ENCODE measurements at regions not wholly inside any gene's neighbourhood (a gene's known extent, or its start where the extent isn't known, plus 50 kb on each side); places are given as distances from the start of the nearest gene placed in this dataset.
"Not testable (repeated sequence)": the region's sequence is repeated elsewhere in the genome, so short reads cannot be mapped to it uniquely, and the experiment has no call there.

GRCh38 chr2:40700231-40700954 is 248.5 kb upstream of the SLC8A1 start:
- no peak for DNase-seq

GRCh38 chr2:40712197-40712894 is 260.5 kb upstream of the SLC8A1 start:
- DNase-seq: not testable (repeated sequence)

DNA sequence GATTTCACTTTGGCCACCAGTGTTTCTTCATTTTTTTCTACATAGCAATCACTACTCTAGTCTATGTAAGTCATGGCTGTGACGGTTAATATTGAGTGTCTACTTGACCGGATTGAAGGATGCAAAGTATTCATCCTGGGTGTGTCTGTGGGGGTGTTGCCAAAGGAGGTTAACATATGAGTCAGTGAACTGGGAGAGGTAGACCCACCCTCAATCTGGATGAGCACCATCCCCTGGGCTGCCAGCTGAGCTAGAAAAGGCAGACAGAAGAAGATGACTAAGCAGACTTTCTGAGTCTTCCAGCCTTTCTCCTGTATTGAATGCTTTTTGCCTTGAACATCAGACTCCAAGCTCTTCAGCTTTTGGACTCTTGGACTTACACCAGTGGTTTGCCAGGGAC is 265.0 kb upstream of the SLC8A1 start:
- no peak for DNase-seq

GRCh38 chr2:40719414-40719813 is 267.5 kb upstream of the SLC8A1 start:
- no peak for DNase-seq

- no peak for DNase-seq
Observed at GRCh38 chr2:40721595-40721994, 269.7 kb upstream of the SLC8A1 start.

DNA sequence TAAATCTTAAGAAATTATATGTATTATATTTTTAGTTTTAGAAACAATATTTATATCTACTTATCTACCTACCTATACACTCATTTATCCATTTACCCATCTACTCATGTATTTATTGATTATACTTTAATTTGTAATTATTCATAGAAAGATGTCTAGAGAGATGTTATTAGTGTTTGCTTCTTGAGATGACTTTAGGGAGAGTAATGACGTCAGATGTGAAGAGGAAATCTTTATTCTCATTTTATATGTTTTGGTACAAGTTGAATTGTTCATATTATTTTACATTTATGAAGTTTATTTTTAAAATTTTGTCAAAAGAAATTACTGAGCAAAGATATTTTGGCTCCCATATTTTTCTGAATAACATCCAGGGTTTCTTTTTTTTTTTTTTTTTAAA is 271.3 kb upstream of the SLC8A1 start:
- DNase-seq: no peak

DNA sequence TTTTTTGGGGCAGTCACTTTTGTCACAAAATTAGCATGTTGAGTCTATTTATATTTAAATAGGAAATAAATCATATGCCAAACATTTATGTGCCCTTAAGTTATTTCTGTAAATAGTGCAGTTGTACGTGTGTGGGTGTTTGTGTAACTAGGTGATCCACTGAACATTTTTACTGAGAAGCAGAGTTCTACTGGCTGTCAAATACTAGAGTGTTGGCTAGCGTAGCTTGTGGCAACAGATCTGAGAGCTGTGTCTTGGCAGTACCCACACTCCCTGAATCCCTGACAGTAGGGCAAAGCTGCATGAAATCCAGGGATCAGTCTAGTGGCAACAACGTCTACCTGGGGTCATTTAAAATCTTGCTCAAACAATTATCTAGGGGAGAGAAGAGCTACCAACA is 273.1 kb upstream of the SLC8A1 start:
- DNase-seq: no peak

- DNase-seq: no peak
Observed at GRCh38 chr2:40725950-40726349, 274.1 kb upstream of the SLC8A1 start.

DNA sequence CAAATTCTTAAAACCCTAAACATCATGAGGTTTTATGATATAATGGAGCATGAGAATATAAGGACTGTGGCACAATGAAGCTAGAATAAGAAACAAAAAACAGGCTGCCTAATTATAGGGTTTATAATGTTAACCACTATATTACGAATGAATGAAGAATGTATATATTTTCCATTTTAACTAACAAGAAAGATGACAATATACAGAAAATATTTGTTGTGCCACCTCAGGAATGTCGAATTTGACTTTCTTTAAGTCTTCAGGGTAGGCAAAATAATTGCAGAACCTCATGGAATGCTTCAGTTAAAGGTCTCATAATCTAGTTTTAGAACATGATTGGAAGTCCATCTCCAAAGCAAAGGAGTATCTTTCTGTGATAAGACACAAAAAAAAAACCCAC is 282.9 kb upstream of the SLC8A1 start:
- no peak for DNase-seq

GRCh38 chr2:40737180-40737579 is 285.3 kb upstream of the SLC8A1 start:
- no peak for DNase-seq

DNA sequence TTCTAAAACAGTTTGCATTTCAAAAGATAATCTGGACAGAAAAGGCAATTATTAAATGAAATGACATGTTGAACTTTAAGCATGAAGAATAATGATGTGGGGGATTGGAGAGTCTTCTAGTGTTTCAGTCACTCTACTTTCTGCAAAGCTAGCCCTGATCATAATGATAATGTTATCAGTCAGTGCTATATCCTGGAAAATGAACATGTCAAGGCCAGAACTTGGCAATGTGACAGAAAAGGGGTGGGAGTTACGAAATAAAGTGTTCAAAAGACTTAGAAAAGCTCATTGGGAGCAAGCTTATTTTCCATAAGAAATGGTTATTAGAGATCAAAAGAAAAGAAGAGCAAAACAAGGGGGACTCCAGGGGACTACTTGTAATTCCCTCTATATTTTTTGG is 288.5 kb upstream of the SLC8A1 start:
- DNase-seq: no peak

GRCh38 chr2:40741532-40741931 is 289.6 kb upstream of the SLC8A1 start:
- DNase-seq: no peak

- no peak for DNase-seq
Observed at GRCh38 chr2:40746191-40746590, 294.3 kb upstream of the SLC8A1 start.

- DNase-seq: no peak
Observed at GRCh38 chr2:40751981-40752380, 300.1 kb upstream of the SLC8A1 start.

GRCh38 chr2:40752796-40753195 is 300.9 kb upstream of the SLC8A1 start:
- no peak for DNase-seq

DNA sequence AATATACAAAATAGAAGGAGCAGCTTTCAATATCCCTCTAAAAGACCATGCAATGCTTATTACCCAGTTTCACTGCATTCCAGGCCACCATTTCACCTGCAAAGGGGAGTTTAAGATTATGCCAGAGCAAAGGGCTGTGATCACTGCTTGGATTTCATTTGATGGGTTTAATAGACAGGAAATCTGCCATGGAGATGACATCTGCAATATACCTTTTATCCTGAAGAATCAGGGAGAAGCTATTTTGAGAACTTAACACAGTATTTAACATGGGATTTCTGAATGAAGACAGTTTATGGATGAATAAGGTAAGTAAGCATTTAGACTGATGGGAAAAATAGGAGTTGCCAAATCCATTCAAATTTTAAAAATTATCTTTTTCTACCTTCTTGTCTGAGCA is 303.0 kb upstream of the SLC8A1 start:
- no peak for DNase-seq

DNA sequence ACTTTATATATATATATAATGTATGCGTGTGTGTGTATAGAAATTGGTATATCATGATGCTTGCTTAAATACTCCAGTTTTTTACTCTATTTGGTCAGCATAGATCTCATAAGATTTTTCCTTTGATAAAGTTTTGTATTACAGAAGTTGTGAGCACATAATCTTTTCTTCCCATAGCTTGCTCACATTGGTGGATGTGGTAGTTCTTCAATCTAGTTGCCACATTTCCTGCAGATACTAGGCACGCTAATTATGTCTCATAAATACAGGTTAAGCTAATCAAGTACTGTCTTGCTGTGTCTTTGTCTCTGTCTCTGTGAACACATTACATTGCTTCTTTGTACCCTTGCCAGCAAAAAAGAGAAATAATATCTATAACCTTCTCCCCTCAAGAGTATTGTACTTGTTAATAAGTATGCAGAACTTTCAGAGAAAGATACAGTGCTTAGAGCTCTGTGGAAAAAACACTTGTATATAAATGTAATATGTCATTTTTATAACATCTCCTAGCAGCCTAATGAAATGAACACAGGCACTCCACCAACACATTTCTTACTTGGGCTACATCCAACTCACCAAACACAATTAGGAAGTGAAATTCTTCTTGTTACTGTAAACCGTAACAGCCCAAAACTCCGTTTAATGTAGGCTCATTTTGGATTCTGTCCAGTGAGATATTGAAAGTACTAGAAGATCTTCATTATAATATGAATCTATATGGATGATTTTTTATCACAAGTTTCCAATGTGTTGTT is 306.7 kb upstream of the SLC8A1 start:
- no peak for DNase-seq

DNA sequence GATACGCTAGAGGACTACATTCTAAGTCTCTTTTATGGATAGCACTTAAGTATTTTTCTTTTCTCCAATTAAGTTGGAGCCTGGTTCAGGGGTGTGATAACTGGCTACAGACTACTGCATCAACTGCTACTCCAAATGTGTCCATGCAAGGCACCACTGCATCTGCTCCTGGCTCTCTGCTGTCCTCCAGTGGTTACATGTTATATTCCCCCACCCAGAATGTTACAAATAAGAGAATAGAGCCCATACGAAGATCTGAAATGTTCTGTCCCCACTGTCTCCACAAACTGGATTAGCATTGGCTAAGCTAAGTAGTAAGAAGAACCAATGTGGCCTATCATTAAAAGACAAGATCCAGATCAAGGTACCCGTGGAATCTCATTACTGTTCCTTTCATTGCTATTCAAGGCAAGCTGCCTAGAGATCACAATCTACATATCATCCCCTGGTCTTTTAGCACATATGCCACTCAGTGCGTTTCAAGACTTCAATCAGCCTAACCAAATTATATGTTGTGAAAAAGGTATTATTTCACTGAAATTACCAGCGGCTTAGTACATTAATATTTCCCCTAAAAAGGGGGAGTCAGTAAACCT is 308.3 kb upstream of the SLC8A1 start:
- peak; percentile 53 for DNase-seq

DNA sequence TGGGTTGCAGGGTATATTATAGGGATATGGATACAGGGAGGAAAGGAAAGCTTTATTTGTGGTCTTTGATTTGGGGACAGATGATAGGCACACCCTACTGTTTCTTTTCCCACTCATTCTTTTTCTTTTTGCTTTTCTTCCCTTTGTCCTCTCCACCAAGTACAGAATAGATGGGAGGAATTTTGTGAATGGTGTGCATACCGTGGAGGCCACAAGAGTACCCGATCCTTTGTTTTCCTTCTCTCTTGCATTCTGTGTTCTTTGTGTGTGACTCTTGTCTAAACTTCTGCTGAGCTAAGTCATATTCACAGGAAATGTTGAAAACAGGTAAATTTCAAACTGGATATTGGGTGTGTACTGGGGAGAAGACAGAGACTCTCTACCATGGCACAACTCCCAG is 321.4 kb upstream of the SLC8A1 start:
- no peak for DNase-seq

- no peak for DNase-seq
Observed at GRCh38 chr2:40783704-40784103, 331.8 kb upstream of the SLC8A1 start.

GRCh38 chr2:40786636-40787035 is 334.7 kb upstream of the SLC8A1 start:
- no peak for DNase-seq

GRCh38 chr2:40797120-40797519 is 345.2 kb upstream of the SLC8A1 start:
- DNase-seq: no peak

GRCh38 chr2:40803900-40804299 is 352.0 kb upstream of the SLC8A1 start:
- no peak for DNase-seq

- DNase-seq: no peak
Observed at GRCh38 chr2:40809156-40809555, 357.3 kb upstream of the SLC8A1 start.
